ENCODE measurements at regions not wholly inside any gene's neighbourhood (a gene's known extent, or its start where the extent isn't known, plus 50 kb on each side); places are given as distances from the start of the nearest gene placed in this dataset.
"Not testable (repeated sequence)": the region's sequence is repeated elsewhere in the genome, so short reads cannot be mapped to it uniquely, and the experiment has no call there.

- DNase-seq (ENCODE audit: low spot score in 2 of 2) (no peak), FAIRE-seq (no peak)
Measured at GRCh38 chr13:66237411-66238062, 992.6 kb downstream of the PCDH9 start.

GRCh38 chr13:66234159-66234558 is 996.0 kb downstream of the PCDH9 start:
- DNase-seq (ENCODE audit: low spot score in 2 of 2) (no peak), FAIRE-seq (no peak)

GRCh38 chr13:66231958-66232357 is 998.2 kb downstream of the PCDH9 start:
- DNase-seq (ENCODE audit: low spot score in 2 of 2); FAIRE-seq: not testable (repeated sequence)

- no peak for DNase-seq (ENCODE audit: low spot score in 2 of 2)
- no peak for FAIRE-seq
Measured at GRCh38 chr13:66225072-66225471, 1005.1 kb downstream of the PCDH9 start.

- FAIRE-seq = no peak
- no peak for DNase-seq (ENCODE audit: low spot score in 2 of 2)
Measured at GRCh38 chr13:66224663-66225062, 1005.5 kb downstream of the PCDH9 start.

GRCh38 chr13:66222926-66223325 is 1007.2 kb downstream of the PCDH9 start:
- DNase-seq (ENCODE audit: low spot score in 2 of 2) (no peak), FAIRE-seq (no peak)

GRCh38 chr13:66222127-66222526 is 1008.0 kb downstream of the PCDH9 start:
- FAIRE-seq = no peak
- DNase-seq (ENCODE audit: low spot score in 2 of 2) = no peak

- FAIRE-seq (no peak), DNase-seq (ENCODE audit: low spot score in 2 of 2) (no peak)
Measured at GRCh38 chr13:66219506-66219905, 1010.6 kb downstream of the PCDH9 start.

- DNase-seq (ENCODE audit: low spot score in 2 of 2) (no peak), FAIRE-seq (no peak)
Measured at GRCh38 chr13:66218583-66218982, 1011.6 kb downstream of the PCDH9 start.

GRCh38 chr13:66216728-66217127 is 1013.4 kb downstream of the PCDH9 start:
- DNase-seq (ENCODE audit: low spot score in 2 of 2) = no peak
- no peak for FAIRE-seq

GRCh38 chr13:66214467-66214866 is 1015.7 kb downstream of the PCDH9 start:
- DNase-seq (ENCODE audit: low spot score in 2 of 2) = no peak
- FAIRE-seq = no peak

GRCh38 chr13:66212511-66212910 is 1017.6 kb downstream of the PCDH9 start:
- FAIRE-seq = no peak

GRCh38 chr13:66210677-66211076 is 1019.5 kb downstream of the PCDH9 start:
- DNase-seq (ENCODE audit: low spot score in 2 of 2) (no peak), FAIRE-seq (no peak)

More at GRCh38 chr13:66212511-66212910, 1017.6 kb downstream of the PCDH9 start:
- no peak for DNase-seq (ENCODE audit: low spot score in 2 of 2)

- DNase-seq (ENCODE audit: low spot score in 2 of 2) (no peak), FAIRE-seq (no peak)
Measured at GRCh38 chr13:66208589-66208988, 1021.5 kb downstream of the PCDH9 start.

- FAIRE-seq = no peak
- no peak for DNase-seq (ENCODE audit: low spot score in 2 of 2)
Measured at GRCh38 chr13:66207610-66208009, 1022.5 kb downstream of the PCDH9 start.

- DNase-seq (ENCODE audit: low spot score in 2 of 2) = no peak
- FAIRE-seq = no peak
Measured at GRCh38 chr13:66205807-66206206, 1024.3 kb downstream of the PCDH9 start.

- DNase-seq (ENCODE audit: low spot score in 2 of 2) = no peak
- no peak for FAIRE-seq
Measured at GRCh38 chr13:66200555-66200954, 1029.6 kb downstream of the PCDH9 start.

- no peak for FAIRE-seq
Measured at GRCh38 chr13:66195238-66195637, 1034.9 kb downstream of the PCDH9 start.

GRCh38 chr13:66189986-66190385 is 1040.2 kb downstream of the PCDH9 start:
- FAIRE-seq = no peak
- no peak for DNase-seq (ENCODE audit: low spot score in 2 of 2)

More at GRCh38 chr13:66195238-66195637, 1034.9 kb downstream of the PCDH9 start:
- DNase-seq (ENCODE audit: low spot score in 2 of 2) = no peak

- FAIRE-seq (no peak), DNase-seq (ENCODE audit: low spot score in 2 of 2) (no peak)
Measured at GRCh38 chr13:66180836-66181235, 1049.3 kb downstream of the PCDH9 start.

- no peak for DNase-seq (ENCODE audit: low spot score in 2 of 2)
- FAIRE-seq = no peak
Measured at GRCh38 chr13:66171920-66172319, 1058.2 kb downstream of the PCDH9 start.

GRCh38 chr13:66162470-66162869 is 1067.7 kb downstream of the PCDH9 start:
- DNase-seq (ENCODE audit: low spot score in 2 of 2) (no peak), FAIRE-seq (no peak)

- no peak for FAIRE-seq
- DNase-seq (ENCODE audit: low spot score in 2 of 2) = no peak
Measured at GRCh38 chr13:66159511-66159910, 1070.6 kb downstream of the PCDH9 start.

Measured in frontal cortex (tissue), 3 donors.